Tibial nerve (tissue), 3 donors: ENCODE measurements at regions not wholly inside any gene's neighbourhood (a gene's known extent, or its start where the extent isn't known, plus 50 kb on each side); places are given as distances from the start of the nearest gene placed in this dataset.

ENCODE experiments used
- POLR2A ChIP-seq, 2 donors: fragments of 450-650 bp; IDR thresholded peaks; one replicate each; pipeline ENCODE4 v1.6.1; 2017; ENCODE audit warnings: antibody characterized with exemption in 2 of 2, mild to moderate bottlenecking in 2 of 2, moderate library complexity in 2 of 2
- TF ChIP-seq, protein P1 (sequence below), 5 experiments: fragments of 200-600 bp in 3 of 5; fragments of 450-650 bp in 2 of 5; sonication (generic) in 3 of 5; IDR thresholded peaks; one replicate each; pipeline ENCODE4 v1.5.1; 2016 to 2019; ENCODE audit warnings: antibody characterized with exemption in 5 of 5, mild to moderate bottlenecking in 3 of 5, moderate library complexity in 2 of 5

GRCh38 chr18:28458751-28459150 lies 281.8 kb upstream of the CDH2 start:
- TF ChIP-seq, protein P1, sequence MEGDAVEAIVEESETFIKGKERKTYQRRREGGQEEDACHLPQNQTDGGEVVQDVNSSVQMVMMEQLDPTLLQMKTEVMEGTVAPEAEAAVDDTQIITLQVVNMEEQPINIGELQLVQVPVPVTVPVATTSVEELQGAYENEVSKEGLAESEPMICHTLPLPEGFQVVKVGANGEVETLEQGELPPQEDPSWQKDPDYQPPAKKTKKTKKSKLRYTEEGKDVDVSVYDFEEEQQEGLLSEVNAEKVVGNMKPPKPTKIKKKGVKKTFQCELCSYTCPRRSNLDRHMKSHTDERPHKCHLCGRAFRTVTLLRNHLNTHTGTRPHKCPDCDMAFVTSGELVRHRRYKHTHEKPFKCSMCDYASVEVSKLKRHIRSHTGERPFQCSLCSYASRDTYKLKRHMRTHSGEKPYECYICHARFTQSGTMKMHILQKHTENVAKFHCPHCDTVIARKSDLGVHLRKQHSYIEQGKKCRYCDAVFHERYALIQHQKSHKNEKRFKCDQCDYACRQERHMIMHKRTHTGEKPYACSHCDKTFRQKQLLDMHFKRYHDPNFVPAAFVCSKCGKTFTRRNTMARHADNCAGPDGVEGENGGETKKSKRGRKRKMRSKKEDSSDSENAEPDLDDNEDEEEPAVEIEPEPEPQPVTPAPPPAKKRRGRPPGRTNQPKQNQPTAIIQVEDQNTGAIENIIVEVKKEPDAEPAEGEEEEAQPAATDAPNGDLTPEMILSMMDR (IDR thresholded peaks at IDR 0.05), result no peak
- no peak for TF ChIP-seq POLR2A (IDR thresholded peaks at IDR 0.05)
